ENCODE measurements at regions not wholly inside any gene's neighbourhood (a gene's known extent, or its start where the extent isn't known, plus 50 kb on each side); places are given as distances from the start of the nearest gene placed in this dataset.

- Mint-ChIP-seq H3K9me3 (peaks cover 0 to 2% of the 10 kb centered on the region in 2 donors), H3K36me3 (no peaks in the 10 kb centered on the region), H3K27ac (no peak overlapping the region), H3K27me3 (ENCODE audit: low read depth in 2 of 2) (no peaks in the 10 kb centered on the region), H3K4me1 (no peaks in the 10 kb centered on the region), H3K4me3 (no peak overlapping the region)
- DNase-seq: no peak
- no CpG with 5 or more reads among the region's 3 CpGs for WGBS (ENCODE audit: insufficient coverage)
- no peaks in the 10 kb centered on the region for H3K27me3 ChIP-seq (ENCODE audit: control insufficient read depth, insufficient read depth, low read length)
- no peaks in the 10 kb centered on the region for H3K9me3 ChIP-seq (ENCODE audit: control insufficient read depth, insufficient read depth, low read length)
- no peaks in the 10 kb centered on the region for H3K36me3 ChIP-seq (ENCODE audit: control insufficient read depth, insufficient read depth, low read length)
- intact Hi-C loops (cut with micrococcal nuclease): no loop called here
- no peak overlapping the region for H3K4me3 ChIP-seq (ENCODE audit: low read length)
- no peaks in the 10 kb centered on the region for H3K4me1 ChIP-seq (ENCODE audit: control insufficient read depth, insufficient read depth, low read length)
- no peak for TF ChIP-seq CTCF (IDR thresholded peaks at IDR 0.05)
- no peak overlapping the region for H3K27ac ChIP-seq (ENCODE audit: low read length)
- no peak for ATAC-seq
Measured at GRCh38 chr5:33275391-33275790, 165.4 kb upstream of the TARS1 start.

DNA sequence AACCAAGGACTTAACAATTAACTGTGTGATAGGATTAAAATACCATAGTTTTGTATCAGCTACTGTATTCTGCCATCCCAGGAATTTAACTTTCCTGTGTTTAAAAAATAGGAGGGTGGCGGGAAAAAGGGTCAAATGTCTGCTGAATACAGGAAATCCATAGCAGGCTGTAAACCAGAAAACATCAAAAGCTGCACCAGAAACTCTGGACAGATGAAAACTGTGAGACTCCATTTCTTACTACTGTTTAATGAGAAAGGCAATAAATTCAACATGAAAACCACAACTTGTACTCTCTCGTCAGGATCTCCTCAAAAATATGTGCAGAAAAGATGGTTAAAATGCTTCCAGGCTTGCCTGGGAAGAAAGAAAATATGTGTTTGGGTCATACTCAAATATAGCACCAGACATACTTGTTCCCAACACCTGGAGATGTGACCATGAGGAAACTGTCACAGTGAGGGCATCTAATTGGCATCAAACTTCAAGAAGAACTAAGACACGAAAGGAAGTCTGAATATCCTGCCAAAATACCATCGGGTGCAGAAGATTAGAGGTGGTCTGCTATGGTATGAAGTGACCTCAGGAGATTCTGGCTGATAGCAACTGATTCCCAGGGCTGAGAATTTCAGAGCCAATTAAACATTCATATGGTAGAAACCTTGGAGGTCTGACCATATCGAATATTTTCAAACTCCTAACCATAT is 164.7 kb upstream of the TARS1 start:
- ATAC-seq (no peak), DNase-seq (no peak)
- Mint-ChIP-seq H3K36me3 (no peaks in the 10 kb centered on the region), H3K9me3 (peaks cover 0 to 2% of the 10 kb centered on the region in 2 donors), H3K4me3 (no peak overlapping the region), H3K27ac (no peak overlapping the region), H3K27me3 (ENCODE audit: low read depth in 2 of 2) (no peaks in the 10 kb centered on the region), H3K4me1 (no peaks in the 10 kb centered on the region)
- WGBS (ENCODE audit: insufficient coverage): 46% methylated on average over 5 of the region's 5 CpGs
- H3K27me3 ChIP-seq (ENCODE audit: control insufficient read depth, insufficient read depth, low read length): no peaks in the 10 kb centered on the region
- intact Hi-C loops (cut with micrococcal nuclease): no loop called here
- H3K27ac ChIP-seq (ENCODE audit: low read length): no peak overlapping the region
- no peak overlapping the region for H3K4me3 ChIP-seq (ENCODE audit: low read length)
- no peak for TF ChIP-seq CTCF (IDR thresholded peaks at IDR 0.05)
- no peaks in the 10 kb centered on the region for H3K4me1 ChIP-seq (ENCODE audit: control insufficient read depth, insufficient read depth, low read length)
- no peaks in the 10 kb centered on the region for H3K9me3 ChIP-seq (ENCODE audit: control insufficient read depth, insufficient read depth, low read length)
- H3K36me3 ChIP-seq (ENCODE audit: control insufficient read depth, insufficient read depth, low read length): no peaks in the 10 kb centered on the region

- Mint-ChIP-seq H3K4me3 (no peak overlapping the region), H3K4me1 (no peaks in the 10 kb centered on the region), H3K27ac (no peak overlapping the region), H3K27me3 (ENCODE audit: low read depth in 2 of 2) (no peaks in the 10 kb centered on the region), H3K36me3 (no peaks in the 10 kb centered on the region), H3K9me3 (peaks cover 0 to 2% of the 10 kb centered on the region in 2 donors)
- Histone ChIP-seq H3K4me3 (ENCODE audit: low read length) (no peak overlapping the region), H3K27me3 (ENCODE audit: control insufficient read depth, insufficient read depth, low read length) (no peaks in the 10 kb centered on the region), H3K4me1 (ENCODE audit: control insufficient read depth, insufficient read depth, low read length) (no peaks in the 10 kb centered on the region), H3K9me3 (ENCODE audit: control insufficient read depth, insufficient read depth, low read length) (no peaks in the 10 kb centered on the region), H3K36me3 (ENCODE audit: control insufficient read depth, insufficient read depth, low read length) (no peaks in the 10 kb centered on the region), H3K27ac (ENCODE audit: low read length) (no peak overlapping the region)
- intact Hi-C loops (cut with micrococcal nuclease): no loop called here
- DNase-seq: no peak
- no peak for TF ChIP-seq CTCF (IDR thresholded peaks at IDR 0.05)
- 83% methylated on average over 2 of the region's 2 CpGs for WGBS (ENCODE audit: insufficient coverage)
- ATAC-seq: no peak
Measured at GRCh38 chr5:33276628-33276950, 164.2 kb upstream of the TARS1 start.

DNA sequence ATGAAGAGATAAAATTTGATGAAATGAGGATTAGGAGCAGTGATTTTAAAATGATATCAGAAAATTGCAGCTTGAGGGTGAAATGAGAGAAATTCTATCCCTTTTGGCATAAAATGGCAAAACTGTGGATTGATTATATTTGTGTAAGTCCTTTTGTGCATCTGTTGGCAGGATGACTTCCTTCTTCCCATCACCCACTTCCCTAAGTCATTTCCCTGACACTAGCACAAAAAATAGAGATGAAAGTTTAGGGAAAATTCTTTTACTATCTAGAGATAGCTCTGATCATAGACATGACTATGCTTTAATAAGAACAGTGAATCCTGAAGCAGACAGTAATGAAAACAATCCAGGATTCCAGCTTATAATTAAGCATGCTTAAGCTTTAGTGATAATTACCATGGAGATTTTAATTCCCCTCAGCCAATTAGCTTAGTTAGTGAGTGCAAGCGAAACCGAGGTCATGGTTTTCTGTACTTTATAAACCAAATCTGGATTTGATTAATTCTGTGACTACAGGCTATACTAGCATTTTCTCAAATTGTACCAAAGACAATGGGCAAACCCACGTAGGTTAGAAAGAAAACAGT is 163.6 kb upstream of the TARS1 start:
- ATAC-seq (no peak), DNase-seq (no peak)
- Mint-ChIP-seq H3K4me1 (no peaks in the 10 kb centered on the region), H3K36me3 (no peaks in the 10 kb centered on the region), H3K4me3 (no peak overlapping the region), H3K27ac (no peak overlapping the region), H3K9me3 (peaks cover 0 to 2% of the 10 kb centered on the region in 2 donors), H3K27me3 (ENCODE audit: low read depth in 2 of 2) (no peaks in the 10 kb centered on the region)
- no peaks in the 10 kb centered on the region for H3K27me3 ChIP-seq (ENCODE audit: control insufficient read depth, insufficient read depth, low read length)
- H3K4me1 ChIP-seq (ENCODE audit: control insufficient read depth, insufficient read depth, low read length): no peaks in the 10 kb centered on the region
- H3K36me3 ChIP-seq (ENCODE audit: control insufficient read depth, insufficient read depth, low read length): no peaks in the 10 kb centered on the region
- H3K27ac ChIP-seq (ENCODE audit: low read length): no peak overlapping the region
- no peak for TF ChIP-seq CTCF (IDR thresholded peaks at IDR 0.05)
- intact Hi-C loops (cut with micrococcal nuclease): no loop called here
- H3K9me3 ChIP-seq (ENCODE audit: control insufficient read depth, insufficient read depth, low read length): no peaks in the 10 kb centered on the region
- 89% methylated on average over 3 of the region's 3 CpGs for WGBS (ENCODE audit: insufficient coverage)
- H3K4me3 ChIP-seq (ENCODE audit: low read length): no peak overlapping the region

Data from natural killer cell (primary cell).